K562 (cell line): ENCODE measurements at regions not wholly inside any gene's neighbourhood (a gene's known extent, or its start where the extent isn't known, plus 50 kb on each side); places are given as distances from the start of the nearest gene placed in this dataset.

Experiments used
- BACH1 ChIP-seq: fragments of 200-800 bp; sonication (Bioruptor generic); IDR thresholded peaks from 2 replicates; pipeline ENCODE4 v1.6.1; 2016; ENCODE audit warnings: missing genetic modification characterization, missing compliant biosample characterization
- GABPB1 ChIP-seq: sonication (generic); formaldehyde crosslinking; IDR thresholded peaks from 2 replicates; pipeline ENCODE4 v1.8.0; 2022; ENCODE audit warnings: mild to moderate bottlenecking, missing genetic modification reagents
- MAZ ChIP-seq, 2 experiments: fragments of 450-650 bp in 1 of 2; sonication (generic) in 1 of 2; formaldehyde crosslinking; IDR thresholded peaks in 1 of 2; conservative IDR thresholded peaks in 1 of 2; 2 replicates each; pipeline versions ENCODE4 v1.4.0 to v1.5.0; 2020; ENCODE audit warnings: mild to moderate bottlenecking in 1 of 2, missing genetic modification reagents in 1 of 2
- POLR2A ChIP-seq: fragments of 450-650 bp; conservative IDR thresholded peaks from 2 replicates; pipeline ENCODE4 v1.6.1; 2016
- POLR2AphosphoS5 ChIP-seq: IDR thresholded peaks from 2 replicates; pipeline ENCODE4 v1.6.1; 2011; ENCODE audit warnings: mild to moderate bottlenecking, low read depth, low read length, moderate library complexity; ENCODE audit not compliant: control insufficient read depth, insufficient read depth
- REST ChIP-seq, 2 experiments: fragments of 450-650 bp; formaldehyde crosslinking in 1 of 2; IDR thresholded peaks; 2 replicates each; pipeline versions ENCODE4 v1.4.0 to v1.6.1; 2014 to 2020; ENCODE audit warnings: mild to moderate bottlenecking in 2 of 2, borderline replicate concordance in 1 of 2, low read depth in 1 of 2
- TARDBP ChIP-seq: fragments of 450-650 bp; IDR thresholded peaks from 2 replicates; pipeline ENCODE4 v1.6.1; 2016
- USF2 ChIP-seq: sonication (generic); formaldehyde crosslinking; IDR thresholded peaks from 2 replicates; pipeline ENCODE4 v1.5.0; 2020; ENCODE audit warnings: missing genetic modification reagents
- ZNF24 ChIP-seq: fragments of 450-650 bp; IDR thresholded peaks from 2 replicates; pipeline ENCODE4 v1.6.1; 2016

- TF ChIP-seq USF2 (CRISPR knock-in tag) (no peak), POLR2AphosphoS5 (no peak), GABPB1 (CRISPR knock-in tag) (no peak), ZNF24 (no peak), MAZ (CRISPR knock-in tag; conservative IDR thresholded peaks at IDR 0.05 in 1 of 2, IDR thresholded peaks at IDR 0.05 in 1 of 2) (no peak), TARDBP (no peak), BACH1 (tag) (no peak), POLR2A (no peak), REST (IDR thresholded peaks at IDR 0.05; ENCODE audit: borderline replicate concordance) (no peak), REST (CRISPR knock-in tag; IDR thresholded peaks at IDR 0.05; ENCODE audit: low read depth) (no peak)
These were observed 77.3 kb downstream of the TNFSF18 start for GRCh38 chr1:172973424-172973823.
